ENCODE measurements at regions not wholly inside any gene's neighbourhood (a gene's known extent, or its start where the extent isn't known, plus 50 kb on each side); places are given as distances from the start of the nearest gene placed in this dataset.
"Not testable (repeated sequence)": the region's sequence is repeated elsewhere in the genome, so short reads cannot be mapped to it uniquely, and the experiment has no call there.

DNA sequence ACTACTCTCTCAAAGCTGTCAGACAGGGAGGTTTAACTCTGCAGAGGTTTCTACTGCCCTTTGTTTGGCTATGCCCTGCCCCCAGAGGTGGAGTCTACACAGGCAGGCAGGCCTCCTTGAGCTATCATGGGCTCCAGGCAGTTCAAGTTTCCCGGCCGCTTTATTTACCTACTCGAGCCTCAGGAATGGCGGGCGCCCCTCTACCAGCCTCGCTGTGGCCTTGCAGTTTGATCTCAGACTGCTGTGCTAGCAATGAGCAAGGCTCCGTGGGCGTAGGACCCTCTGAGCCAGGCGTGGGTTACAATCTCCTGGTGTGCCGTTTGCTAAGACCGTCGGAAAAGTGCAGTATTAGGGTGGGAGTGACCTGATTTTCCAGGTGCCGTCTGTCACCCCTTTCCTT is 124.3 kb downstream of the PTCHD1 start:
- H3K27ac Mint-ChIP-seq, H3K36me3 Mint-ChIP-seq, H3K4me1 Mint-ChIP-seq, H3K27me3 Mint-ChIP-seq, H3K4me3 Mint-ChIP-seq: not testable (repeated sequence)
- H3K9me3 Mint-ChIP-seq = peaks cover 1 to 13% (median 7%) of the 10 kb centered on the region in 3 donors

DNA sequence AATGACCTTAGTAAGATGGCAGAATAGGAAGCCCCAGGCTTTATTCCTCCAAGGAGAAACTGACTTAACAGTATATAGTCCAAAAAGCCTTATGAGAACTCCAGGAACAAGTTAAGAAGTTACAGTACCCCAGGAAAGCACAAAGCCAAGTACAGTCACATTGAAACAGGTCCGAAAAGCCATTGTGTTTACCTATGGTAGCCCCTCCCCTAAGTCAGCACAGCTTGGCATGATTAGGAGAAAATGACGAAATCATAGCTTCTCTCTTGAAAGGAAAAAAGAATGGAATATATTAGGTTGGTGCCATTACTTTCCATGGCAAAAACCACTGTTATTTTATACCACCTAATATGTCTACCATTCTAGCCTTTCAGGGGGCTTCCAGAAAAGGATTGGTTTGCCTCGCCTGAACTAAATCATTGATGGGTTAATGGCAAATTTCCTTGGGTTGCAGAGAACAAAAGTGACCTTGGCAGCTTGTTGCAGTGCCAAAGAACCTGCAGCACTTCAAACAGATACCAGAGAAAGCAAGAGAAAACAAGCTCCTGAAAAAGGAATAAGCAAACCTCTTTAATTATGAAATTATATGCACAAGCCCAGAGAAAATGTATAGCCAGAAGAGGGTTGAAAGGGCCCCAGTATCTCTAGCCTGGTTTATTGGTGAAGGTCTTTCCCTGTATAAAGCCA is 130.6 kb downstream of the PTCHD1 start:
- Mint-ChIP-seq H3K36me3 (peaks cover 2% of the 10 kb centered on the region), H3K27ac (no peak overlapping the region), H3K9me3 (peaks cover 6 to 36% (median 15%) of the 10 kb centered on the region in 3 donors), H3K27me3 (no peaks in the 10 kb centered on the region), H3K4me3 (no peak overlapping the region), H3K4me1 (no peaks in the 10 kb centered on the region)

GRCh38 chrX:23465985-23466384 is 131.3 kb downstream of the PTCHD1 start:
- Mint-ChIP-seq H3K27ac (no peak overlapping the region), H3K27me3 (no peaks in the 10 kb centered on the region), H3K4me1 (no peaks in the 10 kb centered on the region), H3K36me3 (peaks cover 2% of the 10 kb centered on the region), H3K4me3 (no peak overlapping the region), H3K9me3 (peaks cover 6 to 36% (median 13%) of the 10 kb centered on the region in 3 donors)

DNA sequence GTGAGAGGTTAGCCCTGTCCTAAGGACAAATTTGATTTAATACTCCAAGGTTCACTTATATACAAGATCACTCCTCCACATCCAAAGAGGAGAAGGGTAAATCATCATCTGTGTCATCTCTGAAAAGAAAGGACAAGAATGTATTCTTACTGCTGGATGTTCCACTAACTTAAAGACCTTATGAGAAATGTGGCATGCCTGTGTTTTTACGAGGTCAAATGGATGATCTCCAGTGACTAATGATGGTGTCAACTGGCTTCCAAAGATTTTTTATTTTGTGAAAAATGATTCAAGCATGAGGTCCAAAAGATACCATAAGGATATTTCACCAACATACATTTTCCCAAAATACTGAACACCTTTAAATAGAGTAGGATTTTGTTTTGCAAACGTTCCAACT is 143.4 kb downstream of the PTCHD1 start:
- H3K4me3 Mint-ChIP-seq = no peak overlapping the region
- H3K4me1 Mint-ChIP-seq = peaks cover 0 to 2% (median 0%) of the 10 kb centered on the region in 3 donors
- peaks cover 8 to 14% (median 12%) of the 10 kb centered on the region in 3 donors for H3K9me3 Mint-ChIP-seq
- no peak overlapping the region for H3K27ac Mint-ChIP-seq
- peaks cover 3% of the 10 kb centered on the region for H3K36me3 Mint-ChIP-seq
- H3K27me3 Mint-ChIP-seq = peaks cover under 1% of the 10 kb centered on the region

- peaks cover 9 to 13% (median 12%) of the 10 kb centered on the region in 3 donors for H3K9me3 Mint-ChIP-seq
- peaks cover 3% of the 10 kb centered on the region for H3K27me3 Mint-ChIP-seq
- peaks cover 3% of the 10 kb centered on the region for H3K36me3 Mint-ChIP-seq
- no peak overlapping the region for H3K27ac Mint-ChIP-seq
- peaks cover 0 to 2% (median 0%) of the 10 kb centered on the region in 3 donors for H3K4me1 Mint-ChIP-seq
- H3K4me3 Mint-ChIP-seq = no peak overlapping the region
These were observed 143.9 kb downstream of the PTCHD1 start for GRCh38 chrX:23478561-23478960.

DNA sequence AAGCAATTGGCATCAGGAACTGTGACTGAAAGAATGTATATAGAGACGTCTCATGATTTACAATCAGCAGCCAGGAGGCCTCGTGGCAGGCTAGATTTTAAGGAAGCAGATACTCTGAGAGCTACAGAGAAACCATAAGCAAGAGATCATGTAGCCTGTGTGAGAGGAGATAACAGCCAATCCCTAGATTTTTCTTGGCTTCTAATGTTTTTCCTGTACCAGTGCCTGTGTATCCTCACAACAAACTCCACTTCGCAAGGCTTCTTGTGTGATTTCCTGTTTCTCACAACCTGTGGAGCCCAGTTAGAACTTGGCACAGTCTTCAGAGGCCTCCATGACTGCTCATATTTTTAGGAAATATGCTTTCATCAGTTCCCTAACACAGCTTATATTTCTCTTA is 147.9 kb downstream of the PTCHD1 start:
- H3K27me3 Mint-ChIP-seq = peaks cover 3% of the 10 kb centered on the region
- no peak overlapping the region for H3K27ac Mint-ChIP-seq
- H3K4me3 Mint-ChIP-seq = no peak overlapping the region
- H3K36me3 Mint-ChIP-seq = peaks cover 2% of the 10 kb centered on the region
- H3K4me1 Mint-ChIP-seq = peaks cover 0 to 2% (median 0%) of the 10 kb centered on the region in 3 donors
- H3K9me3 Mint-ChIP-seq = peaks cover 3 to 8% (median 6%) of the 10 kb centered on the region in 3 donors

GRCh38 chrX:23483396-23483795 is 148.7 kb downstream of the PTCHD1 start:
- H3K9me3 Mint-ChIP-seq = peaks cover 3 to 8% (median 6%) of the 10 kb centered on the region in 3 donors
- H3K4me1 Mint-ChIP-seq = peaks cover 0 to 2% (median 0%) of the 10 kb centered on the region in 3 donors
- no peak overlapping the region for H3K27ac Mint-ChIP-seq
- H3K27me3 Mint-ChIP-seq = peaks cover 3% of the 10 kb centered on the region
- peaks cover 2% of the 10 kb centered on the region for H3K36me3 Mint-ChIP-seq
- H3K4me3 Mint-ChIP-seq = no peak overlapping the region

DNA sequence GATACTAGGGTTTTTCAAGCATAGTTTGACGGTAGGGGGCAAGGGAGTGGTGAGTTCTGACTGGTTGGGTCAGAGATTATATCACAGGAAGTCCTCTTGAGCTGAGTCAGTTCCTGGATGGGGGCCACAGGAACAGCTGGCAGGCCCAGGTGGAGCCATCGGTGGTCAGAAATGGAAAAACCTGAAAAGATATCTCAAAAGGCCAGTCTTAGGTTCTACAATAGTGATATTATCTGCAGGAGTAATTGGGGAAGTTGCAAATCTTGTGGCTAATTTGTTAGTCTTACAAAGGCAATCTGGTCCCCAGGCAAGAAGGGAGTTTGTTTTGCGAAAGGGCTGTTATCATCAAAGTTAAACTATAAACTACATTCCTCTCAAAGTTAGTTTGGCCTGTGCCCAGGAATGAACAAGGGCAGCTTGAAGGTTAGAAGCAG is 159.3 kb downstream of the PTCHD1 start:
- Mint-ChIP-seq H3K36me3 (no peaks in the 10 kb centered on the region), H3K27ac (peak overlapping the region in 1 of 3 donors; percentile 43), H3K4me3 (no peak overlapping the region), H3K27me3 (no peaks in the 10 kb centered on the region), H3K4me1 (peaks cover 0 to 5% (median 0%) of the 10 kb centered on the region in 3 donors), H3K9me3 (peaks cover 0 to 3% (median 0%) of the 10 kb centered on the region in 3 donors)

- Mint-ChIP-seq H3K27me3 (no peaks in the 10 kb centered on the region), H3K27ac (no peak overlapping the region), H3K9me3 (peaks cover 0 to 3% (median 0%) of the 10 kb centered on the region in 3 donors), H3K36me3 (no peaks in the 10 kb centered on the region), H3K4me1 (peaks cover 0 to 5% (median 0%) of the 10 kb centered on the region in 3 donors), H3K4me3 (no peak overlapping the region)
These were observed 160.1 kb downstream of the PTCHD1 start for GRCh38 chrX:23494741-23495140.

DNA sequence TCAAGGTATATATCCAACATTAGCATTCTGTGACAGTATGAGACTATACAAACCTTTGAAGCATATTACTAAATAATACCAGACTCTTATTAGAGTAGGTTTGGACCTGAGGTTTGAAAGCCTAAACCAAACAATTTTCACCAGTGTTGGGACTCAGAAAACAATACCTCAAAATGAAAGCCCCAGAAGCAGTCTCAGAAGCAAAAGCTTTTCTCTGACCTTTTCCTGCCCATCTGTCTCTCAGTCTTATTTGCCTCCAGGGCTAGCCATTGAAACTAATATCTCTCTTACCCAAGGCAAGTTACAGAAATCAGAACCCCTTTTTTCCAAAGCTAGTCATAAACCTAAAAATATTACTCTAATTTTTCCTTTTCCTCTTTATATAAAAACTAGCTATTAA is 163.3 kb downstream of the PTCHD1 start:
- Mint-ChIP-seq H3K27me3 (no peaks in the 10 kb centered on the region), H3K27ac (no peak overlapping the region), H3K4me1 (peaks cover 0 to 5% (median 0%) of the 10 kb centered on the region in 3 donors), H3K9me3 (no peaks in the 10 kb centered on the region), H3K4me3 (no peak overlapping the region), H3K36me3 (no peaks in the 10 kb centered on the region)

- Mint-ChIP-seq H3K36me3 (no peaks in the 10 kb centered on the region), H3K27me3 (no peaks in the 10 kb centered on the region), H3K4me3 (no peak overlapping the region), H3K27ac (no peak overlapping the region), H3K9me3 (no peaks in the 10 kb centered on the region), H3K4me1 (no peaks in the 10 kb centered on the region)
These were observed 165.3 kb upstream of the PRDX4 start for GRCh38 chrX:23501974-23502373.

- H3K4me3 Mint-ChIP-seq = no peak overlapping the region
- H3K36me3 Mint-ChIP-seq = no peaks in the 10 kb centered on the region
- no peaks in the 10 kb centered on the region for H3K4me1 Mint-ChIP-seq
- H3K9me3 Mint-ChIP-seq = peaks cover 0 to 6% (median 4%) of the 10 kb centered on the region in 3 donors
- no peak overlapping the region for H3K27ac Mint-ChIP-seq
- H3K27me3 Mint-ChIP-seq = no peaks in the 10 kb centered on the region
These were observed 163.3 kb upstream of the PRDX4 start for GRCh38 chrX:23503835-23504539.

DNA sequence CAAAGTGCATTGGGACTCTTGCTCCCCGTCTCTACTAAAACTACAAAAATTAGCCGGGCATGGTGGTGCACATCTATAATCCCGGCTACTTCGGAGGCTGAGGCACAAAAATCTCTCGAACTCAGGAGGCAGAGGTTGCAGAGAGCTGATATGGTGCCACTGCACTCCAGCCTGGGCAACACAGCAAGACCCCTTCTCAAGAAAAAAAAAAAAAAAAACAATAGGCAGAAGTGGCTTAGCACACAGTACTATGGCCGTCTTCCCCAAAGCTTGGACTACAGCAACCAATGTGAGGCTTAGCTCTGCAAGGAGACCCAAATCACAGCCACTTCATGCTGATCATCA is 162.8 kb upstream of the PRDX4 start:
- Mint-ChIP-seq H3K27me3 (no peaks in the 10 kb centered on the region), H3K9me3 (peaks cover 0 to 8% (median 4%) of the 10 kb centered on the region in 3 donors), H3K36me3 (no peaks in the 10 kb centered on the region), H3K4me3 (no peak overlapping the region), H3K27ac (no peak overlapping the region), H3K4me1 (no peaks in the 10 kb centered on the region)

DNA sequence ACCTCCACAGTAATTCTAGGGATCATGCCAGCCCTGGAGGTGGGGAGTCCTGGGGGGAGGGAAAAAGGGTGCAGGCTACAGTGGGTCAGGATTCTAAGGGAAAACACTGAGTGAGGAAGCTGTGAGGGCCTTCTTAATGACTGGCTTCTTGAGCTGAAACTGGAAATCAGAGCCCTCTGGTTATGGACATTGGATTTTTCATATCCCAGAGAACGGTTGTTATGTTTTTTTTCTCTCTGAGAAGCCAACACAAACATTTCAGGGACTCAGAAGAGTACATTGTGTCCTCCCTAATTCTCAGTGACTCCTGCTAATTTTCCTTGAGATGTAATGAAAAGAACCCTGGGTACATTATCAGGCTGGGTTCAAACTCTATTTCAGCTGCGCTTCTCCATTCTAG is 162.4 kb upstream of the PRDX4 start:
- no peaks in the 10 kb centered on the region for H3K27me3 Mint-ChIP-seq

DNA sequence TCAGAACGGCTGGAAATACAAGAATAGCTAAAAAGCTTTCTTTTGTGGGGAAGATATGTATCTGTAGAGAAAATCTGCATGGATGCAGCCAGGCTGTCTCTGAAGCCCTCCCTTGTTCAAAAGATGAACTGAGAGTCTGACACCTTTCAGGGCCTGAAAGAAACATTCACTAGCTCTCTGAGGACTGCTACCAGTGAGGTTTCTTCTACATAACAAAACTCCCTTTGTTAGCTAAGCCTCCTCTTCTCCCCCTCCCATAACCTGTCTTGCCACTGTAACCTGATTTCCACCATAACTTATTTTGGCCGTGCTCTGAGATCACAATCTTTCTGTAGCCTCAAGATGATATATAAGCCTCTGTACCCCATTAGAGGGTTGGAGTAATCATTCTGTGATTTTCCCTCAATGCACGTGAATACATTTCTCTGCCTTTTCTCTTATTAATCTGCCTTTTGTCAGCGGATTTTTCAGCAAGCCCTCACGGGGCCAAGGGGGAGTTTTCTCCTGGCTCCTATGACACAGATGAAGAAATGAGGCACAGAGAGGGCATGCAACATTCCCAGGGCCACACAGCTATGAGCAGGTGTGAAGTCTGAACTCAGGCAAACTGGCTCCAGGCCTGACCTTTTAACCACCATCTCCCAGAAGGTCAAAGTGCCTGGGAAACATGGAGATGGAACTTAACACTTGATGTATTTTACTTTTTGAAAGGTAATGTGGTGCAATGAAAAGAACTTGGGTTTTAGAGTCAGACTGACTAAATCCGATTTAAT is 161.6 kb upstream of the PRDX4 start:
- no peaks in the 10 kb centered on the region for H3K27me3 Mint-ChIP-seq
- peaks cover 0 to 8% (median 4%) of the 10 kb centered on the region in 3 donors for H3K9me3 Mint-ChIP-seq
- no peak overlapping the region for H3K27ac Mint-ChIP-seq
- no peaks in the 10 kb centered on the region for H3K4me1 Mint-ChIP-seq
- no peak overlapping the region for H3K4me3 Mint-ChIP-seq
- no peaks in the 10 kb centered on the region for H3K36me3 Mint-ChIP-seq

More for the DNA sequence above, 162.4 kb upstream of the PRDX4 start:
- Mint-ChIP-seq H3K9me3 (peaks cover 0 to 8% (median 4%) of the 10 kb centered on the region in 3 donors), H3K27ac (no peak overlapping the region), H3K36me3 (no peaks in the 10 kb centered on the region), H3K4me3 (no peak overlapping the region), H3K4me1 (no peaks in the 10 kb centered on the region)
